Neuronal stem cell (in vitro differentiated cells): ENCODE measurements at regions not wholly inside any gene's neighbourhood (a gene's known extent, or its start where the extent isn't known, plus 50 kb on each side); places are given as distances from the start of the nearest gene placed in this dataset.
"Not testable (repeated sequence)": the region's sequence is repeated elsewhere in the genome, so short reads cannot be mapped to it uniquely, and the experiment has no call there.

Source experiments
- DNase-seq: peaks from one replicate; pipeline ENCODE4 v3.0.0-alpha.2; 2013; ENCODE audit warnings: low spot score
- H2AFZ ChIP-seq: one replicate; pipeline ENCODE4 v1.6.1; 2013; ENCODE audit warnings: mild to moderate bottlenecking, low read length, inconsistent platforms
- H2AK5ac ChIP-seq: 2 replicates; pipeline ENCODE4 v1.6.1; 2013; ENCODE audit warnings: low read depth, mild to moderate bottlenecking, inconsistent platforms, low read length, moderate library complexity, mixed read lengths
- H2BK120ac ChIP-seq: 2 replicates; pipeline ENCODE4 v1.6.1; 2013; ENCODE audit warnings: low read depth, mild to moderate bottlenecking, inconsistent platforms, low read length, moderate library complexity, mixed read lengths
- H2BK12ac ChIP-seq: one replicate; pipeline ENCODE4 v1.6.1; 2013; ENCODE audit warnings: low read length, inconsistent platforms
- H2BK15ac ChIP-seq: 2 replicates; pipeline ENCODE4 v1.6.1; 2013; ENCODE audit warnings: mild to moderate bottlenecking, low read length, inconsistent platforms, mixed read lengths
- H2BK5ac ChIP-seq: one replicate; pipeline ENCODE4 v1.6.1; 2013; ENCODE audit warnings: inconsistent platforms, mild to moderate bottlenecking, low read length, moderate library complexity
- H3K14ac ChIP-seq: one replicate; pipeline ENCODE4 v1.6.1; 2013; ENCODE audit warnings: low read length, inconsistent platforms
- H3K18ac ChIP-seq: 2 replicates; pipeline ENCODE4 v1.6.1; 2013; ENCODE audit warnings: low read length, inconsistent platforms
- H3K23ac ChIP-seq: 2 replicates; pipeline ENCODE4 v1.6.1; 2013; ENCODE audit warnings: low read depth, mild to moderate bottlenecking, mixed read lengths, low read length, inconsistent platforms; ENCODE audit not compliant: poor library complexity
- H3K27ac ChIP-seq: replicated peaks from 3 replicates; pipeline ENCODE4 v1.5.1; 2013; ENCODE audit warnings: low read length, inconsistent platforms
- H3K27me3 ChIP-seq, 3 experiments: 2 replicates each; pipeline ENCODE4 v1.6.1; 2013; ENCODE audit warnings: low read length in 3 of 3, mild to moderate bottlenecking in 2 of 3, inconsistent platforms in 1 of 3, low read depth in 1 of 3, mixed read lengths in 1 of 3, moderate library complexity in 1 of 3; ENCODE audit not compliant: control insufficient read depth in 3 of 3, insufficient read depth in 3 of 3
- H3K36me3 ChIP-seq, 2 donors: replicated peaks in 1 of 2; 2 replicates each; pipeline ENCODE4 v1.6.1; 2013; ENCODE audit warnings: low read length in 2 of 2; ENCODE audit not compliant: control insufficient read depth in 2 of 2, insufficient read depth in 2 of 2
- H3K4ac ChIP-seq: 2 replicates; pipeline ENCODE4 v1.6.1; 2013; ENCODE audit warnings: inconsistent platforms, mild to moderate bottlenecking, low read length, moderate library complexity
- H3K4me1 ChIP-seq, 2 donors: 1 replicate in 1 of 2; 2 replicates in 1 of 2; pipeline ENCODE4 v1.6.1; 2013; ENCODE audit warnings: low read length in 2 of 2, low read depth in 1 of 2; ENCODE audit not compliant: control insufficient read depth in 2 of 2, insufficient read depth in 1 of 2
- H3K4me2 ChIP-seq: one replicate; pipeline ENCODE4 v1.6.1; 2013; ENCODE audit warnings: mild to moderate bottlenecking, low read length, inconsistent platforms; ENCODE audit not compliant: insufficient read depth, poor library complexity, severe bottlenecking
- H3K4me3 ChIP-seq, 2 donors: 2 replicates each; pipeline ENCODE4 v1.5.1; 2013; ENCODE audit warnings: low read length in 2 of 2, mild to moderate bottlenecking in 2 of 2, inconsistent platforms in 1 of 2, moderate library complexity in 1 of 2
- H3K79me1 ChIP-seq: one replicate; pipeline ENCODE4 v1.6.1; 2013; ENCODE audit warnings: low read depth, mild to moderate bottlenecking, inconsistent platforms, low read length, moderate library complexity
- H3K9ac ChIP-seq: one replicate; pipeline ENCODE4 v1.6.1; 2013; ENCODE audit warnings: mild to moderate bottlenecking, low read depth, low read length, inconsistent platforms; ENCODE audit not compliant: poor library complexity
- H3K9me3 ChIP-seq, 2 donors: replicated peaks in 1 of 2; 2 replicates each; pipeline versions ENCODE3 to v1.6.1; 2013; ENCODE audit warnings: low read length in 2 of 2, mild to moderate bottlenecking in 2 of 2, inconsistent platforms in 1 of 2, low read depth in 1 of 2, mixed read lengths in 1 of 2, moderate library complexity in 1 of 2; ENCODE audit not compliant: control insufficient read depth in 2 of 2, insufficient read depth in 1 of 2
- H4K8ac ChIP-seq: one replicate; pipeline ENCODE4 v1.6.1; 2013; ENCODE audit warnings: low read depth, mild to moderate bottlenecking, inconsistent platforms, low read length, moderate library complexity
- H4K91ac ChIP-seq: one replicate; pipeline ENCODE4 v1.6.1; 2013; ENCODE audit warnings: low read length, low read depth, mild to moderate bottlenecking, inconsistent platforms; ENCODE audit not compliant: poor library complexity
- WGBS, 2 donors: extraction: QIAGEN DNeasy Blood & Tissue Kit; methylation state at CpG; one replicate each; pipeline ENCODE4 v1.1.7; 2013; ENCODE audit warnings: missing lambda C conversion rate in 2 of 2, mixed read lengths in 1 of 2; ENCODE audit not compliant: insufficient read length in 2 of 2, insufficient replicate concordance in 1 of 2; ENCODE audit errors: extremely low coverage in 2 of 2; 5-methylcytosine and 5-hydroxymethylcytosine counted together

DNA sequence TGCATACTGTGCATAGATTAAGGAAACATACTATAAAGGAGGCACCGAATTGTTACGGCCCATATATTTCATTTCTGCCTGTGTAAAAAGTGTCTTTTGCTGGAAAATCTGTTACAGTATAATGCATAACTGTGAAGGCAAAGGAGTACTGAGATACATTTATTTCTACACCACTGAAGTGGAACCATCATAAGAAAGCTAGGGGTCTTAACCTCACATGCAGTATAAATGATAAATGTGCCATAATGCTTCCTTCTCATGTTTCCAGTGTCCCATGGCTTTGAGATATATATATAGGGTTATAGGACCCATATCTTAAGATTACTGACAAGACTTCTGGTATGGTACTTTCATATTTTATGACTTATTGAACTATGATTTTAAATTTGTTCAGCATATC is 713.8 kb upstream of the PABPC4L start:
- H3K4me1 ChIP-seq = no peaks in the 10 kb centered on the region
- H2BK120ac ChIP-seq = no peak overlapping the region
- no peak overlapping the region for H3K27ac ChIP-seq
- H3K9me3 ChIP-seq = no peaks in the 10 kb centered on the region
- no peak overlapping the region for H2AK5ac ChIP-seq
- no peak overlapping the region for H3K23ac ChIP-seq
- H3K79me1 ChIP-seq = no peaks in the 10 kb centered on the region
- no peak overlapping the region for H2BK5ac ChIP-seq
- no peak overlapping the region for H2BK15ac ChIP-seq
- no peak overlapping the region for H3K9ac ChIP-seq
- no peak overlapping the region for H3K14ac ChIP-seq
- no peak overlapping the region for H3K4me2 ChIP-seq
- no peaks in the 10 kb centered on the region for H3K27me3 ChIP-seq
- H3K36me3 ChIP-seq = no peaks in the 10 kb centered on the region
- no peak overlapping the region for H2AFZ ChIP-seq
- no peak overlapping the region for H2BK12ac ChIP-seq
- no peak overlapping the region for H3K18ac ChIP-seq
- H3K4me3 ChIP-seq = no peak overlapping the region
- DNase-seq = no peak
- H3K4ac ChIP-seq = no peak overlapping the region
- H4K8ac ChIP-seq = no peak overlapping the region
- no CpG with 5 or more reads among the region's 2 CpGs for WGBS, 2 donors
- H4K91ac ChIP-seq = no peak overlapping the region

- DNase-seq, H3K14ac ChIP-seq, H3K4me1 ChIP-seq, H2AFZ ChIP-seq, H2BK15ac ChIP-seq, H3K79me1 ChIP-seq, H2BK12ac ChIP-seq, H2BK120ac ChIP-seq, H3K9me3 ChIP-seq, H2BK5ac ChIP-seq, H3K4ac ChIP-seq, H4K91ac ChIP-seq, H3K4me3 ChIP-seq, H3K36me3 ChIP-seq, H3K27ac ChIP-seq, H3K23ac ChIP-seq, H3K18ac ChIP-seq, H2AK5ac ChIP-seq, H3K27me3 ChIP-seq, H3K9ac ChIP-seq, H3K4me2 ChIP-seq, H4K8ac ChIP-seq: not testable (repeated sequence)
- WGBS, 2 donors = no CpG with 5 or more reads among the region's 7 CpGs
Observed at GRCh38 chr4:134914250-134914649, 712.7 kb upstream of the PABPC4L start.

DNA sequence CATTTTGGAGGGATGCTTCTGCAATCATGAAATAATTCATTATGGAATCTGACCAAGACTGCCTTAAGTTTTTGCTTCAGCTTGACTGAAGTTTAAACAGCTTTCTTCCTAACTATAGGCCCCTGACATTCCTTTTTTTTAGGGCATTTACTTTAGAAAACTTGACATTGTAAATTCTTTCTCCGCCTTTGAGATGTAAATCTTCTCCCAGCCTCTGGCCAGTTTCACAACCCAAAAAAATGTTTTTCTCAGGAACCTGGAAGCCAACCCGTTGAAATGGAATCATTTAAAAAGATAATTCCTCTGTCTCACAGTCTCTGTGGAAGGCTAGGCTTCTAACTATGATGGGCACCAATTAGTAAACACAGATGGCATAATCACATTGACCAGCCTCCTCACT is 710.4 kb upstream of the PABPC4L start:
- Histone ChIP-seq H3K4me1 (no peaks in the 10 kb centered on the region), H2BK12ac (no peak overlapping the region), H3K36me3 (no peaks in the 10 kb centered on the region), H3K4ac (no peak overlapping the region), H3K79me1 (no peaks in the 10 kb centered on the region), H2AK5ac (no peak overlapping the region), H2AFZ (peak overlapping the region; percentile 39), H2BK15ac (no peak overlapping the region), H3K18ac (no peak overlapping the region), H3K23ac (no peak overlapping the region), H3K4me2 (no peak overlapping the region), H3K9me3 (no peaks in the 10 kb centered on the region), H3K27me3 (no peaks in the 10 kb centered on the region), H4K8ac (no peak overlapping the region), H4K91ac (no peak overlapping the region), H3K9ac (no peak overlapping the region), H2BK5ac (no peak overlapping the region), H3K14ac (no peak overlapping the region), H3K27ac (no peak overlapping the region), H2BK120ac (no peak overlapping the region), H3K4me3 (no peak overlapping the region)
- WGBS, 2 donors = no CpG with 5 or more reads among the region's 2 CpGs
- DNase-seq = no peak

- no peak overlapping the region for H3K4me3 ChIP-seq
- H3K4ac ChIP-seq = no peak overlapping the region
- DNase-seq = peak; percentile 20
- no CpG with 5 or more reads among the region's 2 CpGs for WGBS, 2 donors
- H2AFZ ChIP-seq = no peak overlapping the region
- no peaks in the 10 kb centered on the region for H3K4me1 ChIP-seq
- no peak overlapping the region for H2BK12ac ChIP-seq
- H3K23ac ChIP-seq = no peak overlapping the region
- H3K4me2 ChIP-seq = no peak overlapping the region
- H2BK120ac ChIP-seq = no peak overlapping the region
- no peak overlapping the region for H3K18ac ChIP-seq
- no peak overlapping the region for H3K27ac ChIP-seq
- H2BK15ac ChIP-seq = no peak overlapping the region
- H2BK5ac ChIP-seq = no peak overlapping the region
- H3K14ac ChIP-seq = no peak overlapping the region
- H4K91ac ChIP-seq = no peak overlapping the region
- H3K9ac ChIP-seq = no peak overlapping the region
- H4K8ac ChIP-seq = no peak overlapping the region
- H3K27me3 ChIP-seq = no peaks in the 10 kb centered on the region
- H3K79me1 ChIP-seq = no peaks in the 10 kb centered on the region
- no peaks in the 10 kb centered on the region for H3K9me3 ChIP-seq
- H2AK5ac ChIP-seq = no peak overlapping the region
- no peaks in the 10 kb centered on the region for H3K36me3 ChIP-seq
Observed at GRCh38 chr4:134906404-134907023, 704.9 kb upstream of the PABPC4L start.
